ENCODE measurements at regions not wholly inside any gene's neighbourhood (a gene's known extent, or its start where the extent isn't known, plus 50 kb on each side); places are given as distances from the start of the nearest gene placed in this dataset.

GRCh38 chr10:107579970-107580369 lies 415.5 kb upstream of the SORCS1 start:
- Histone ChIP-seq H3K23ac (ENCODE audit: insufficient read length) (no peak overlapping the region), H3K4ac (replicated peaks; ENCODE audit: insufficient read length, low read depth, low read length) (no peak overlapping the region), H3K56ac (replicated peaks; ENCODE audit: insufficient read length, low read depth, low read length) (no peak overlapping the region), H3K27ac (ENCODE audit: low read depth, low read length) (no peak overlapping the region), H4K5ac (ENCODE audit: insufficient read length, low read depth, low read length) (no peak overlapping the region), H3K36me3 (ENCODE audit: control insufficient read depth in 2 of 4, insufficient read depth in 4 of 4, low read length in 3 of 4) (no peaks in the 10 kb centered on the region), H2BK120ac (replicated peaks; ENCODE audit: low read depth, low read length) (no peak overlapping the region), H3K18ac (ENCODE audit: extremely low read depth, low read length) (no peak overlapping the region), H4K91ac (replicated peaks; ENCODE audit: insufficient read length, low read length) (no peak overlapping the region), H4K8ac (ENCODE audit: extremely low read depth, insufficient read depth, low read length) (no peak overlapping the region), H3K27me3 (replicated peaks in 1 of 4; ENCODE audit: control insufficient read depth in 3 of 4, extremely low read depth in 1 of 4, insufficient read depth in 3 of 4, low read length in 3 of 4) (no peaks in the 10 kb centered on the region), H3K79me2 (ENCODE audit: control insufficient read depth in 1 of 2, insufficient read depth in 2 of 2, low read length in 2 of 2) (no peaks in the 10 kb centered on the region), H3K4me1 (replicated peaks in 1 of 4; ENCODE audit: control insufficient read depth in 3 of 4, insufficient read depth in 4 of 4, low read length in 3 of 4) (no peaks in the 10 kb centered on the region), H3K14ac (ENCODE audit: insufficient read length) (no peak overlapping the region), H2AK5ac (ENCODE audit: low read depth, low read length) (no peak overlapping the region), H3K4me3 (ENCODE audit: extremely low read depth in 1 of 4, insufficient read depth in 2 of 4, low read depth in 3 of 4, low read length in 4 of 4) (no peak overlapping the region), H2AFZ (ENCODE audit: low read length) (no peak overlapping the region), H3K4me2 (ENCODE audit: insufficient read depth in 1 of 2, low read depth in 2 of 2, low read length in 2 of 2) (no peak overlapping the region), H4K20me1 (replicated peaks in 1 of 2; ENCODE audit: control insufficient read depth in 1 of 2, insufficient read depth in 2 of 2, low read length in 2 of 2) (no peaks in the 10 kb centered on the region), H3K9ac (replicated peaks in 1 of 4; ENCODE audit: extremely low read depth in 1 of 4, low read depth in 3 of 4, low read length in 3 of 4) (no peak overlapping the region), H2BK12ac (ENCODE audit: low read depth, low read length) (no peak overlapping the region), H2BK15ac (ENCODE audit: low read length) (no peak overlapping the region), H3K9me3 (ENCODE audit: insufficient read depth in 2 of 2, low read depth in 1 of 2, low read length in 1 of 2) (no peaks in the 10 kb centered on the region), H3K23me2 (ENCODE audit: low read depth, low read length) (no peaks in the 10 kb centered on the region), H2BK20ac (ENCODE audit: low read length) (no peak overlapping the region), H3K79me1 (ENCODE audit: low read depth, low read length) (no peaks in the 10 kb centered on the region), H2BK5ac (ENCODE audit: low read depth, low read length) (no peak overlapping the region)
- DNase-seq (ENCODE audit: low read depth in 1 of 2, low spot score in 2 of 2) (no peak), FAIRE-seq (no peak)
- WGBS, 2 experiments (ENCODE audit: extremely low coverage in 1 of 2, insufficient coverage in 1 of 2, insufficient read length in 1 of 2, insufficient replicate concordance in 2 of 2, low coverage in 1 of 2, low lambda C conversion rate in 2 of 2, missing lambda C conversion rate in 1 of 2): 97% methylated on average over 2 of the region's 2 CpGs; no CpG with 5 or more reads in 1 of the 2 experiments
- TF ChIP-seq TEAD4 (IDR thresholded peaks at IDR 0.05; ENCODE audit: low read depth, low read length) (no peak), SP4 (IDR thresholded peaks at IDR 0.05; ENCODE audit: low read length) (no peak)
- POLR2A ChIA-PET (ENCODE audit: partially characterized antibody): no interaction called here
- CTCF ChIA-PET (ENCODE audit: partially characterized antibody): no interaction called here
